Brain microvascular endothelial cell (primary cell): ENCODE measurements at regions not wholly inside any gene's neighbourhood (a gene's known extent, or its start where the extent isn't known, plus 50 kb on each side); places are given as distances from the start of the nearest gene placed in this dataset.

Experiments used
- DNase-seq: peaks from one replicate; pipeline ENCODE4 v3.0.0-alpha.2; 2020
- H3K27ac ChIP-seq: fragments of 250-450 bp; sonication (Bioruptor Pico); 2 replicates; pipeline ENCODE4 v1.5.1; 2020; ENCODE audit warnings: mild to moderate bottlenecking, moderate library complexity
- H3K27me3 ChIP-seq: fragments of 250-450 bp; sonication (Bioruptor Pico); replicated peaks from 2 replicates; pipeline ENCODE4 v1.5.1; 2020; ENCODE audit warnings: mild to moderate bottlenecking
- H3K36me3 ChIP-seq: fragments of 250-450 bp; sonication (Bioruptor Pico); replicated peaks from 2 replicates; pipeline ENCODE4 v1.5.1; 2020; ENCODE audit warnings: mild to moderate bottlenecking
- H3K4me3 ChIP-seq: 2 replicates; pipeline ENCODE4 v1.5.1; 2011; ENCODE audit warnings: low read depth, mild to moderate bottlenecking, control low read depth, low read length, moderate library complexity
- CTCF ChIP-seq: IDR thresholded peaks from 2 replicates; pipeline ENCODE4 v1.5.1; 2011; ENCODE audit warnings: low read depth, mild to moderate bottlenecking, moderate library complexity, low read length, control low read depth, inconsistent platforms; ENCODE audit errors: missing control alignments
- in situ Hi-C: cut with HindIII; loops from 2 replicates; pipeline ENCODE4 v1.10.0; 2017; ENCODE audit warnings: low sequenced_read_pairs, low pct_ligation_motif_present

GRCh38 chr9:28942941-28943340 lies 1369.7 kb upstream of the C9orf72 start:
- in situ Hi-C loops = no loop called here
- Histone ChIP-seq H3K36me3 (no peaks in the 10 kb centered on the region), H3K27ac (no peak overlapping the region), H3K4me3 (no peak overlapping the region), H3K27me3 (no peaks in the 10 kb centered on the region)
- no peak for TF ChIP-seq CTCF
- no peak for DNase-seq

- no peak for DNase-seq
- H3K36me3 ChIP-seq = no peaks in the 10 kb centered on the region
- in situ Hi-C loops = no loop called here
- no peak overlapping the region for H3K4me3 ChIP-seq
- H3K27ac ChIP-seq = no peak overlapping the region
- TF ChIP-seq CTCF = no peak
- no peaks in the 10 kb centered on the region for H3K27me3 ChIP-seq
Observed at GRCh38 chr9:28946648-28947047, 1373.4 kb upstream of the C9orf72 start.

- Histone ChIP-seq H3K27me3 (no peaks in the 10 kb centered on the region), H3K27ac (no peak overlapping the region), H3K36me3 (no peaks in the 10 kb centered on the region), H3K4me3 (no peak overlapping the region)
- in situ Hi-C loops = no loop called here
- DNase-seq = no peak
- TF ChIP-seq CTCF = peak; percentile 51
Observed at GRCh38 chr9:28951945-28952344, 1378.7 kb upstream of the C9orf72 start.

GRCh38 chr9:28956116-28956880 lies 1383.0 kb upstream of the C9orf72 start:
- H3K27me3 ChIP-seq = no peaks in the 10 kb centered on the region
- H3K4me3 ChIP-seq = no peak overlapping the region
- no peak for TF ChIP-seq CTCF
- in situ Hi-C loops = no loop called here
- H3K27ac ChIP-seq = no peak overlapping the region
- no peaks in the 10 kb centered on the region for H3K36me3 ChIP-seq
- DNase-seq = no peak

GRCh38 chr9:28960602-28961001 lies 1387.3 kb upstream of the C9orf72 start:
- no peak for TF ChIP-seq CTCF
- no peak for DNase-seq
- in situ Hi-C loops = no loop called here
- Histone ChIP-seq H3K27me3 (no peaks in the 10 kb centered on the region), H3K36me3 (no peaks in the 10 kb centered on the region), H3K27ac (no peak overlapping the region), H3K4me3 (no peak overlapping the region)

GRCh38 chr9:28961623-28962022 lies 1388.3 kb upstream of the C9orf72 start:
- Histone ChIP-seq H3K27ac (no peak overlapping the region), H3K36me3 (no peaks in the 10 kb centered on the region), H3K4me3 (no peak overlapping the region), H3K27me3 (no peaks in the 10 kb centered on the region)
- TF ChIP-seq CTCF = no peak
- no peak for DNase-seq
- in situ Hi-C loops = no loop called here
